PC-3 (cell line): ENCODE measurements at regions not wholly inside any gene's neighbourhood (a gene's known extent, or its start where the extent isn't known, plus 50 kb on each side); places are given as distances from the start of the nearest gene placed in this dataset.

Source experiments
- ATAC-seq: fragments of 200-7000 bp; cut with Tn5 transposase; 2 replicates; pipeline ENCODE4 v1.9.1; 2020; ENCODE audit warnings: mild to moderate bottlenecking, moderate library complexity
- BruUV-seq: library from RNA; stranded (reverse); fragments of 400-500 nt; replicated peaks from 2 replicates; lab custom pipeline; 2021; lab: Mats Ljungman, UMichigan
- CTCF ChIA-PET: fragments of 300-600 bp; sonication (Branson Sonifier 250); formaldehyde crosslinking; loops from one replicate; lab custom pipeline; 2022; ENCODE audit warnings: antibody characterized with exemption; lab: Charles Lee
- POLR2A ChIA-PET: fragments of 300-600 bp; sonication (Branson Sonifier 250); formaldehyde crosslinking; loops from one replicate; lab custom pipeline; 2022; ENCODE audit warnings: antibody characterized with exemption; ENCODE audit not compliant: unreplicated experiment; lab: Charles Lee
- DNase-seq: peaks from one replicate; pipeline ENCODE4 v3.0.0-alpha.2; 2015
- H2AFZ ChIP-seq: fragments of 300-600 bp; sonication (generic); 2 replicates; pipeline ENCODE4 v1.6.0; 2016; ENCODE audit warnings: antibody characterized with exemption, low read length
- H3F3A ChIP-seq: fragments of 300-600 bp; sonication (generic); one replicate; pipeline ENCODE4 v1.6.0; 2017; ENCODE audit warnings: antibody characterized with exemption, low read length, control low read depth, mild to moderate bottlenecking; ENCODE audit not compliant: unreplicated experiment
- H3K27ac ChIP-seq: fragments of 300-600 bp; sonication (generic); 2 replicates; pipeline ENCODE4 v1.5.1; 2016; ENCODE audit warnings: mild to moderate bottlenecking, low read length
- H3K27me3 ChIP-seq: fragments of 300-600 bp; sonication (generic); 2 replicates; pipeline ENCODE4 v1.6.1; 2016; ENCODE audit warnings: low read length, mixed read lengths
- H3K36me3 ChIP-seq: fragments of 300-600 bp; sonication (generic); 2 replicates; pipeline ENCODE4 v1.6.1; 2016; ENCODE audit warnings: low read depth, mixed run types, low read length, mixed read lengths
- H3K4me1 ChIP-seq: fragments of 300-600 bp; sonication (generic); 2 replicates; pipeline ENCODE4 v1.5.1; 2016; ENCODE audit warnings: low read length; ENCODE audit not compliant: insufficient read depth
- H3K4me2 ChIP-seq: fragments of 300-600 bp; sonication (generic); 2 replicates; pipeline ENCODE4 v1.6.0; 2016; ENCODE audit warnings: low read length
- H3K4me3 ChIP-seq: fragments of 300-600 bp; sonication (generic); 2 replicates; pipeline ENCODE4 v1.5.1; 2016; ENCODE audit warnings: mild to moderate bottlenecking, low read length, mixed read lengths
- H3K79me2 ChIP-seq: fragments of 300-600 bp; sonication (generic); 2 replicates; pipeline ENCODE4 v1.6.1; 2017; ENCODE audit warnings: low read length, mixed read lengths
- H3K9ac ChIP-seq: fragments of 300-600 bp; sonication (generic); 2 replicates; pipeline ENCODE4 v1.6.0; 2016; ENCODE audit warnings: mild to moderate bottlenecking, low read length
- H3K9me2 ChIP-seq: fragments of 300-600 bp; sonication (generic); replicated peaks from 2 replicates; pipeline ENCODE4 v1.6.1; 2016; ENCODE audit warnings: mixed run types, low read length, mixed read lengths
- H3K9me3 ChIP-seq: fragments of 300-600 bp; sonication (generic); 2 replicates; pipeline ENCODE4 v1.6.1; 2016; ENCODE audit warnings: low read length, mixed read lengths
- H4K20me1 ChIP-seq: fragments of 300-600 bp; sonication (generic); 2 replicates; pipeline ENCODE4 v1.6.1; 2016; ENCODE audit warnings: low read length, mixed read lengths
- EZH2 ChIP-seq: fragments of 300-600 bp; sonication (generic); IDR thresholded peaks from one replicate; pipeline ENCODE4 v1.6.1; 2017; ENCODE audit warnings: antibody characterized with exemption, mild to moderate bottlenecking, low read length; ENCODE audit not compliant: unreplicated experiment
- EZH2phosphoT487 ChIP-seq: fragments of 300-600 bp; sonication (generic); IDR thresholded peaks from 2 replicates; pipeline ENCODE4 v1.6.1; 2018; ENCODE audit warnings: mild to moderate bottlenecking, antibody characterized with exemption, low read length, borderline replicate concordance
- intact Hi-C: fragments of 100-400 bp; cut with micrococcal nuclease; formaldehyde crosslinking; loops from 2 replicates; pipeline ENCODE4 v1.9.0; 2023
- TF ChIP-seq, protein P1 (sequence below): fragments of 300-600 bp; sonication (generic); conservative IDR thresholded peaks from 2 replicates; pipeline ENCODE4 v1.5.1; 2017; ENCODE audit warnings: antibody characterized with exemption, low read depth, mild to moderate bottlenecking, low read length

DNA sequence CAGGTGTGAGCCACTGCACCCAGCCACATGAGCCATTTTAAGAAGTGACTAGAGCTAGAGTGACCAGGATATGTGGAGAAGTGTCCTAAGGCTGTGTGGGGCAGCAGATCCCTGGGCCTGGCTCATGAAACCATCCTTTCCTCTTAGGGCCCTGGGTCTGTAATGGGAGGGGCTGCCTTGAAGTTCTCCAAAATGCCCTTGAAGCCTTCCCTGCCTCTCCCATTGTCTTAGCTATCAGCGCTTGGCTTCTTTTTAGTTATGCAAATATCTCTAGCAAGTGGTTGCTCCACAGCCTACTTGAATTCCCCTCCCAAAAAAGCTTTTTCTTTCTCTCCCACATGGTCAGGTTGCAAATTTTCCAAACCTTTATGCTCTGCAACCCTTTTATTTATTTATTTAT lies 112.4 kb upstream of the SPATA16 start:
- Histone ChIP-seq H3K27me3 (no peaks in the 10 kb centered on the region), H2AFZ (no peak overlapping the region), H3K79me2 (no peaks in the 10 kb centered on the region), H3K9me3 (no peaks in the 10 kb centered on the region), H3K9me2 (no peaks in the 10 kb centered on the region), H3K4me3 (no peak overlapping the region), H3K27ac (no peak overlapping the region), H3K4me2 (no peak overlapping the region), H3K9ac (no peak overlapping the region), H3F3A (no peaks in the 10 kb centered on the region), H3K4me1 (no peaks in the 10 kb centered on the region), H4K20me1 (no peaks in the 10 kb centered on the region), H3K36me3 (no peaks in the 10 kb centered on the region)
- POLR2A ChIA-PET, result no interaction called here
- CTCF ChIA-PET, result no interaction called here
- intact Hi-C loops, result no loop called here
- TF ChIP-seq EZH2 (no peak), EZH2phosphoT487 (no peak)
- TF ChIP-seq, protein P1, sequence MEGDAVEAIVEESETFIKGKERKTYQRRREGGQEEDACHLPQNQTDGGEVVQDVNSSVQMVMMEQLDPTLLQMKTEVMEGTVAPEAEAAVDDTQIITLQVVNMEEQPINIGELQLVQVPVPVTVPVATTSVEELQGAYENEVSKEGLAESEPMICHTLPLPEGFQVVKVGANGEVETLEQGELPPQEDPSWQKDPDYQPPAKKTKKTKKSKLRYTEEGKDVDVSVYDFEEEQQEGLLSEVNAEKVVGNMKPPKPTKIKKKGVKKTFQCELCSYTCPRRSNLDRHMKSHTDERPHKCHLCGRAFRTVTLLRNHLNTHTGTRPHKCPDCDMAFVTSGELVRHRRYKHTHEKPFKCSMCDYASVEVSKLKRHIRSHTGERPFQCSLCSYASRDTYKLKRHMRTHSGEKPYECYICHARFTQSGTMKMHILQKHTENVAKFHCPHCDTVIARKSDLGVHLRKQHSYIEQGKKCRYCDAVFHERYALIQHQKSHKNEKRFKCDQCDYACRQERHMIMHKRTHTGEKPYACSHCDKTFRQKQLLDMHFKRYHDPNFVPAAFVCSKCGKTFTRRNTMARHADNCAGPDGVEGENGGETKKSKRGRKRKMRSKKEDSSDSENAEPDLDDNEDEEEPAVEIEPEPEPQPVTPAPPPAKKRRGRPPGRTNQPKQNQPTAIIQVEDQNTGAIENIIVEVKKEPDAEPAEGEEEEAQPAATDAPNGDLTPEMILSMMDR, result no peak
- DNase-seq (no peak), ATAC-seq (no peak)
- no TSS peak for BruUV-seq

DNA sequence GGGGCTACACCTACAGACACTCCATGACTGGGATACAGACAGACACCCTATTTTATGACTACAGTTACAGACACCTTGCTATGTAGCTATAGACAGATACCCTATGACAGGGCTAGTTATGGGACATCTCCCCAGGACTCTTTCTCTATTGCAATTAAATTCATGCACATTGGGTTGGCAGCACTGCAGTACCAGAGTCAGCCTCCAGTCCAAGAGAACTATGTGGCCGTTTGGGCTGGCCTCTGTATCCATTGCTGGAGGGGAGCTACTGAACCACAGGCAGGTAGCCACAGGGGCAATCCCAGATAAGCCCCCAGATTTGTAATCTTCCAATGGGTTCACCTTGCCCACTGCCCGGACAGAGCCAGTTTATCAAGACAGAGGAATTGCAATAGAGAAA lies 108.4 kb upstream of the SPATA16 start:
- no peak overlapping the region for H3K4me2 ChIP-seq
- H2AFZ ChIP-seq, result no peak overlapping the region
- ChIA-PET POLR2A (no interaction called here), CTCF (no interaction called here)
- H3K9me3 ChIP-seq, result no peaks in the 10 kb centered on the region
- H3K27ac ChIP-seq, result no peak overlapping the region
- no TSS peak for BruUV-seq
- ATAC-seq, result no peak
- no peak overlapping the region for H3K4me3 ChIP-seq
- no peak overlapping the region for H3K9ac ChIP-seq
- no peaks in the 10 kb centered on the region for H3K9me2 ChIP-seq
- no peaks in the 10 kb centered on the region for H3K4me1 ChIP-seq
- DNase-seq, result no peak
- intact Hi-C loops, result no loop called here
- H3K27me3 ChIP-seq, result peaks cover 11% of the 10 kb centered on the region
- no peaks in the 10 kb centered on the region for H3K79me2 ChIP-seq
- H3K36me3 ChIP-seq, result no peaks in the 10 kb centered on the region
- H4K20me1 ChIP-seq, result no peaks in the 10 kb centered on the region
- TF ChIP-seq EZH2 (no peak), EZH2phosphoT487 (no peak)
- TF ChIP-seq, protein P1, result no peak
- H3F3A ChIP-seq, result no peaks in the 10 kb centered on the region

DNA sequence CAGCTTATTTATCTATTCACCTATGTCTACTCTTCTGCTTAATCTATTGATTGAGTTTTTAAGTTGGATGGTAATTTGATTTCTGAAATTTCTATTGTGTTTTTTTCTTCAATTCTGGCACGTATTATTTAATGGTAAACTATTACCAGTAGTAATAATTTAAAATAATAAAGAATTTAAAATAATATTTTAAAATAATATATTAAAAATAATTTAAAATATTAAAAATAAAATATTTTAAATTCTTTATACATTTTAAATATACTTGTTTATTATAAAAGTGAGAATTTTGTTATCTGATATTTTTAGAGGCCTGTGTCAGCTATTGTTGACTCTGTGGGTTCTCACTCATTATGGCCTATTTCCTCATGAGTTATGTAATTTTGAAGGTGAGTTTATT lies 100.7 kb upstream of the SPATA16 start:
- Histone ChIP-seq H3K36me3 (no peaks in the 10 kb centered on the region), H3K4me3 (no peak overlapping the region), H3K79me2 (no peaks in the 10 kb centered on the region), H3K4me2 (no peak overlapping the region), H3K9ac (no peak overlapping the region), H4K20me1 (no peaks in the 10 kb centered on the region), H3F3A (no peaks in the 10 kb centered on the region), H3K27ac (no peak overlapping the region), H2AFZ (no peak overlapping the region), H3K9me2 (no peaks in the 10 kb centered on the region), H3K27me3 (no peaks in the 10 kb centered on the region), H3K4me1 (no peaks in the 10 kb centered on the region), H3K9me3 (no peaks in the 10 kb centered on the region)
- BruUV-seq, result no TSS peak
- TF ChIP-seq EZH2 (no peak), EZH2phosphoT487 (no peak)
- TF ChIP-seq, protein P1, result no peak
- DNase-seq (no peak), ATAC-seq (no peak)
- ChIA-PET CTCF (no interaction called here), POLR2A (interaction anchor here (0.5 kb wide), 1 partner anchor 219 kb away, joined by 3 read pairs; no protein-coding TSS in a partner anchor)
- intact Hi-C loops, result no loop called here
